Aorta (tissue), 5 donors: ENCODE measurements at regions not wholly inside any gene's neighbourhood (a gene's known extent, or its start where the extent isn't known, plus 50 kb on each side); places are given as distances from the start of the nearest gene placed in this dataset.
"Not testable (repeated sequence)": the region's sequence is repeated elsewhere in the genome, so short reads cannot be mapped to it uniquely, and the experiment has no call there.

ENCODE experiments used
- ATAC-seq: fragments of 200-7000 bp; cut with Tn5 transposase; one replicate; pipeline ENCODE4 v1.9.1; 2022; ENCODE audit warnings: moderate library complexity; ENCODE audit not compliant: low FRiP score
- DNase-seq, 2 donors: peaks; one replicate each; pipeline ENCODE4 v3.0.0-alpha.2; 2020
- H3K27ac ChIP-seq, 2 donors: one replicate each; pipeline ENCODE4 v1.5.1; 2013; ENCODE audit warnings: low read length in 2 of 2, mild to moderate bottlenecking in 2 of 2, moderate library complexity in 2 of 2, control low read depth in 1 of 2, inconsistent platforms in 1 of 2, low read depth in 1 of 2
- H3K27me3 ChIP-seq, 2 donors: one replicate each; pipeline ENCODE4 v1.6.1; 2013; ENCODE audit warnings: control low read depth in 1 of 2, low read length in 1 of 2, mild to moderate bottlenecking in 1 of 2, moderate library complexity in 1 of 2; ENCODE audit not compliant: insufficient read depth in 2 of 2, control insufficient read depth in 1 of 2
- H3K36me3 ChIP-seq, 2 donors: one replicate each; pipeline ENCODE4 v1.6.1; 2013; ENCODE audit warnings: control low read depth in 1 of 2, low read length in 1 of 2, mild to moderate bottlenecking in 1 of 2; ENCODE audit not compliant: insufficient read depth in 2 of 2, control insufficient read depth in 1 of 2
- H3K4me1 ChIP-seq, 2 donors: one replicate each; pipeline ENCODE4 v1.6.1; 2013; ENCODE audit warnings: low read length in 2 of 2, control low read depth in 1 of 2, mild to moderate bottlenecking in 1 of 2, moderate library complexity in 1 of 2; ENCODE audit not compliant: insufficient read depth in 2 of 2, control insufficient read depth in 1 of 2
- H3K4me3 ChIP-seq, 2 donors: one replicate each; pipeline ENCODE4 v1.5.1; 2013; ENCODE audit warnings: low read length in 2 of 2, control low read depth in 1 of 2, mild to moderate bottlenecking in 1 of 2
- H3K9me3 ChIP-seq: one replicate; pipeline ENCODE4 v1.6.1; 2013; ENCODE audit warnings: mild to moderate bottlenecking, low read length; ENCODE audit not compliant: control insufficient read depth
- WGBS, 2 donors: extraction: QIAGEN DNeasy Blood & Tissue Kit; methylation state at CpG; one replicate each; pipeline ENCODE4 v1.1.7; 2013; 5-methylcytosine and 5-hydroxymethylcytosine counted together
- intact Hi-C, 2 donors: fragments of 100-400 bp; cut with DNase I; formaldehyde crosslinking; loops; one replicate each; pipeline versions ENCODE4 v1.14.2 to v1.15.0; 2022
- donor health status: healthy with polysubstance abuse.
- donor health status: Bipolar disorder and iron deficiency.
- donor health status: DM: no; HTN: no; CAD: no.
- donor health status: DM: no; HTN: no; CAD: no.
- donor health status: DM: yes; HTN: yes; CAD: no.

- H3K9me3 ChIP-seq, H3K27ac ChIP-seq, ATAC-seq, H3K36me3 ChIP-seq, DNase-seq, intact Hi-C loops, H3K27me3 ChIP-seq, H3K4me3 ChIP-seq, H3K4me1 ChIP-seq: not testable (repeated sequence)
These were observed 143.2 kb upstream of the PRDM7 start for GRCh38 chr16:90220315-90220714.

- H3K9me3 ChIP-seq, ATAC-seq, H3K27ac ChIP-seq, H3K36me3 ChIP-seq, H3K4me3 ChIP-seq, intact Hi-C loops, H3K27me3 ChIP-seq, H3K4me1 ChIP-seq: not testable (repeated sequence)
- 83 to 85% methylated on average over 2 to 8 of the region's 11 CpGs for WGBS, 2 donors
- peak in 1 of 2 donors; percentile 7 for DNase-seq
These were observed 98.5 kb upstream of the PRDM7 start for GRCh38 chr16:90175610-90176009.

- H3K4me1 ChIP-seq, H3K27ac ChIP-seq, H3K9me3 ChIP-seq, H3K27me3 ChIP-seq, H3K36me3 ChIP-seq, intact Hi-C loops, H3K4me3 ChIP-seq, ATAC-seq: not testable (repeated sequence)
- peak in 1 of 2 donors; percentile 9 for DNase-seq
- WGBS, 2 donors = 88 to 92% methylated on average over 10 to 14 of the region's 21 CpGs
These were observed 94.5 kb upstream of the PRDM7 start for GRCh38 chr16:90171626-90172025.

GRCh38 chr16:90169127-90169655, 92.1 kb upstream of the PRDM7 start:
- H3K4me3 ChIP-seq, H3K36me3 ChIP-seq, H3K4me1 ChIP-seq, H3K9me3 ChIP-seq, intact Hi-C loops, DNase-seq, ATAC-seq, H3K27me3 ChIP-seq, H3K27ac ChIP-seq: not testable (repeated sequence)
- WGBS, 2 donors = 91 to 95% methylated on average over 16 to 21 of the region's 29 CpGs

GRCh38 chr16:90168349-90169126, 91.4 kb upstream of the PRDM7 start:
- ATAC-seq, H3K9me3 ChIP-seq, intact Hi-C loops, H3K4me3 ChIP-seq, H3K27ac ChIP-seq, H3K27me3 ChIP-seq, H3K4me1 ChIP-seq, H3K36me3 ChIP-seq: not testable (repeated sequence)
- DNase-seq = peak; percentile 5 to 19
- 83 to 94% methylated on average over 15 to 32 of the region's 38 CpGs for WGBS, 2 donors

GRCh38 chr16:90167734-90168133, 90.6 kb upstream of the PRDM7 start:
- ATAC-seq, H3K36me3 ChIP-seq, H3K27me3 ChIP-seq, H3K4me1 ChIP-seq, H3K4me3 ChIP-seq, DNase-seq, H3K9me3 ChIP-seq, H3K27ac ChIP-seq, intact Hi-C loops: not testable (repeated sequence)
- WGBS, 2 donors = 96 to 97% methylated on average over 14 of the region's 19 CpGs

GRCh38 chr16:90166679-90167556, 89.8 kb upstream of the PRDM7 start:
- H3K27ac ChIP-seq, H3K27me3 ChIP-seq, H3K4me1 ChIP-seq, ATAC-seq, intact Hi-C loops, H3K36me3 ChIP-seq, H3K4me3 ChIP-seq, H3K9me3 ChIP-seq: not testable (repeated sequence)
- 74 to 85% methylated on average over 4 to 8 of the region's 12 CpGs for WGBS, 2 donors
- DNase-seq = peak; percentile 3 to 5

GRCh38 chr16:90151027-90151426, 73.9 kb upstream of the PRDM7 start:
- H3K36me3 ChIP-seq, intact Hi-C loops: not testable (repeated sequence)

More at GRCh38 chr16:90151027-90151426, 73.9 kb upstream of the PRDM7 start:
- DNase-seq = peak in 1 of 2 donors; percentile 9
- WGBS, 2 donors = no CpG with 5 or more reads among the region's 4 CpGs
- not testable (repeated sequence) for H3K9me3 ChIP-seq, H3K27me3 ChIP-seq, H3K27ac ChIP-seq, ATAC-seq, H3K4me3 ChIP-seq, H3K4me1 ChIP-seq
